NCI-H748 (cell line): ENCODE measurements at regions not wholly inside any gene's neighbourhood (a gene's known extent, or its start where the extent isn't known, plus 50 kb on each side); places are given as distances from the start of the nearest gene placed in this dataset.

Source experiments
- DNase-seq: peaks from one replicate; lab custom pipeline; 2025; ENCODE audit not compliant: unreplicated experiment; lab: John Stamatoyannopoulos, UW

DNA sequence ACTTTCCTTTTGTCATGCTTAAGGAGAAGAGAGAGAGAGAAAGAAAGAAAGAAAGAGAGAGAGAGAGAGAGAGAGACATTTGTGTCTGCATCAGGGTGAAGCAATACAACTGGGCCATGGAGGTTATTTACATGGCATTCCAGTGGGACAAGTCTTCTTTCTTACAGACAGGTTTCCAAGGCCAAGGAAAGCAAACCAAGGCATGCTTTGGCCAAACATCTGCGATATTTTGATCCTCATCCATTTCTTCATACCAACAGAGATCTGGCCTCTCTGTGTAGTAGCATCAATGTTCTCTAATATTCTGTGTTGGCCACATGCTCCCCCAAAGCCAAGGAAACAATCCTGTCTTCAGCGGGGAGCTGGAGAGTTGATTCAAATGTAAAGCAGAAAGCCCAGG, 292.1 kb downstream of the SETD4 start:
- no peak for DNase-seq

- DNase-seq, result no peak
Measured at GRCh38 chr21:35764586-35764985, 295.7 kb downstream of the SETD4 start.

- no peak for DNase-seq
Measured at GRCh38 chr21:35764077-35764476, 296.2 kb downstream of the SETD4 start.

DNA sequence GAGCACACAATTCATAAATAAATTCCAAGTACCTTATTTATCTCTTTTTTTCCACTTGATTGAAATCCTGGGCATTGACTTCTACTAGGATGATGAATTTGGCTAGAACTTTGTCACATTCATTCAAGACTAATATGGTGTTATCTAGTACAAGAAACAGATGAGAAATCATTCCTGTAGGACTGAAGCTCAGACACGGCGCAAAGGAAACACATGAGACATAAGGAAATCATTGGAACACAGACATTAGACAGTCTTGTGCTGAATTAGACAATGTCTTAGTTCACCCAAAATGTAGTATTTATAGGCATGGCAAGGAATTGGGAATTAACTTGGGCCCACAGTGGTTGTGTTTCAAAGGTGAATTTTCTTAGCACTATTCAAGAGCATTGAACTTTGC, 305.7 kb downstream of the SETD4 start:
- no peak for DNase-seq

DNA sequence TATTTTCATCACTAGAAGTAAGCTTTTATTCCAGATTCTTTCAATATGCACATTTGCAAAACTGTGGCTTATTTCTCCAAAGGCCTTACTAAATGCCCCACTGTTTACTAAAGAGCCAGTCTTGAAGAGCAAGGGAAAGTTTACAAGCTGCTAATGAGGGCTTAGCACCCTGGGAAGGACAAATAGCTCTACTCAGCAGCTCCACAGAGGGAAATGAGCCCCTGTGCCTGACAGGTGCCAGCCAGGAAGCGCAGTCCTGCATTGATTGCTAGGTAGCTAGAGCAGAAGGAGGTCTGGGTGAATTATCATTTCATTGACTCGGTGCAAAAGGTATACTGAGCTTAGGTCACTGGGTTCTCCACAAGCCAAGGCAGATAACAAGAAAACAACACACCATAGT, 307.0 kb downstream of the SETD4 start:
- no peak for DNase-seq

DNA sequence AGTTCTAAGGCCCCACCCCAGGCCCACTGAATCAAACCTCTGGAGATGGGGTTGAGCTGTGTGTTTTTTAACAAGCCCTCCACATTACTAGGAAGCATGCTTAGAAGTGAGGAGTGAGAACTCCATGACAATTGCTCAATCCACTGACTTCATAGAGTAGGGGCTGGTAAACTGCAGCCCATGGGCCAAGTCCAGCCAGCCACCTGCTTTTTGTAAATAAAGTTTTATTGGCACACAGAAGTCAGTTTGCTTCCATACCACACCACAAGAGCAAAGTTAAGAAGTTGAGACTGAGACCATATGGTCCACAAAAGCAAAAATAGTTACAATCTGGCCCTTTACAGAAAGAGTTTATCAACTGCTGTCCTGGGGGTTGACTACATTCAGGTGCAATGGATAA, 309.2 kb downstream of the SETD4 start:
- no peak for DNase-seq

- no peak for DNase-seq
Measured at GRCh38 chr21:35749904-35750303, 310.4 kb downstream of the SETD4 start.

- no peak for DNase-seq
Measured at GRCh38 chr21:35748678-35749314, 311.5 kb downstream of the SETD4 start.

DNA sequence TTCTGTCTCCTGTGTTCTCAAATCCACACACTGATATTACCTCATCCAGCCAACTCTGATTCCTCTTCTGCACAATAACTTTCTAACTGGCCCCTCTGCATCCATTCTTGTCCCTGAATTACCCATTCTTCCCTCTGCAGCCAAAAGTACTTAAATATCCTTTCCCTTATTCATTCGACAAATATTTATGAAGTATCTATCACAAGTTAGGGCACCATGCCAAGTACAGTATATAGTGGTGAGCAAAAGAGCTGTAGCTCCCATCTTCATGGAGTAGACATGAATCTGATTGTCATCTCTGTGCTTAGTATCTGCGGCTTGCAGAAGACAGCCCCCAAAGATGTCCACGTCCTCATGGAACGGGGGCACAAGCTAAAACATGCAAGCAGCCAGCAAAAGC, 316.8 kb downstream of the SETD4 start:
- no peak for DNase-seq

DNA sequence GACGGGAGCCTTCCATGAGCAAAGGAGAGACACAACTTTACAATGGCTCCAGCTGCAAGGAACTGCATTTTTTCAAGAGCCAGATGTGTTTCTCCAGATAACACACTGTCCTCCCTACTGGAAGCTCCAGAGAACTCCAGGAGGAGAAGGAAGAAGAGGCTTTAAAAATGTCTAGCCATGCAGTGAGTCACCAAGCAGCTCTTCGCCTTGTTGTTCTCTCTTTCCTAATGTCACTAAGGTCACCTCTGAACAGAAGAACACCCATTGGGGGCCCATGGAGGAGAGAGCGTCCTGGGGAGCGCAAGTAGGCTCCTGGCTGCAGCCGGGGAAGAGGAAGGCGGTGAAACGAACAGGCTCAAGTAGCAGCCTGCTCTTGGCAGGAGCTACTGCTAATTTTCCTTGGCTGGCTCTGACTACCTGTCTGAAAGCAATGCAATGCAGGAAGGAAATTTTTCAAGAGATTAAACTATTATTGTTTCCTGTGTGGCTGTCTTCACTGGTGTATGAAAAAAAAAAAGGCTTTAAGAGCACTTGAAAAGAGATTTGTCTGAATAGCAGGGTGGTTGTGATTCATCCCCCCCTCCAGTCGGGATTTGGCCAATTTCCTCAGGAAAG, 321.9 kb downstream of the SETD4 start:
- DNase-seq, result no peak

- no peak for DNase-seq
Measured at GRCh38 chr21:35737899-35738346, 322.4 kb downstream of the SETD4 start.

DNA sequence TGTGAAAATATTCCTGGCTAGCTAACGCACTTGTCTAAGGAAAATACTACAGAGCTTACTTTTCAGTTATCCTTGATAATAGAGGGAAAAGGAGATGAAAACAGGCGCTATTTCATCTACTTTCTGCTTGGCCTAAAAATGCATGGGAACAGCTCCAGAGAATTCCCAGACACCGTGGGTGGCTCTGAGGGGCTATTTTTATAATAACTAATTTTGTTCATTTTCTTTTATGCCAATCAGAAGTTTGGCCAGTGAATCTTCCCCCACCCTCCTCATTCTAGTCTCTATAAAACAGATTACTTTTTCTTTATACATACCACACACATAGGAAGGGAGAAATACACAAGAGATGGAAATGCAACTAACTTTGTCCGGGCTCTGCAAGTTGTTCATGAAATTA, 322.9 kb downstream of the SETD4 start:
- DNase-seq, result no peak

DNA sequence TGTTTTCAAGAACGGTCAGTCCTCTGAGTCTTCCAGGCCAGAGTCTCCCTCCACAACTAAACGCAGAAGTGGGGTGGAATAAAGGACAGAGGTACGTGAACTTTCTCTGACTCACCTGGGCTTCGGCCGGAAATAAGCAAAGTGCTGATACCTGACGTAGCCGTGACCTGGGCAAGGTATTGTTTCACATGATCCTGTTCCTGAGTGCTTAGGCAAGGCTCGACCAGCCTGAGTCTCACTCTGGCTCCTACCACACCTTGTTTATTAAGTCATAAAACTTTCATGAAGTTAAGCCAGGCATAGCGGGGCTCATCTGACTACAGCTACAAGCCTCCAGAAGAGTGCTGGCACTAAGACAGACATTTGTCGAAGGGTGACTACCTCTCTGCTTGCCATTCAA, 327.5 kb downstream of the SETD4 start:
- DNase-seq, result no peak

DNA sequence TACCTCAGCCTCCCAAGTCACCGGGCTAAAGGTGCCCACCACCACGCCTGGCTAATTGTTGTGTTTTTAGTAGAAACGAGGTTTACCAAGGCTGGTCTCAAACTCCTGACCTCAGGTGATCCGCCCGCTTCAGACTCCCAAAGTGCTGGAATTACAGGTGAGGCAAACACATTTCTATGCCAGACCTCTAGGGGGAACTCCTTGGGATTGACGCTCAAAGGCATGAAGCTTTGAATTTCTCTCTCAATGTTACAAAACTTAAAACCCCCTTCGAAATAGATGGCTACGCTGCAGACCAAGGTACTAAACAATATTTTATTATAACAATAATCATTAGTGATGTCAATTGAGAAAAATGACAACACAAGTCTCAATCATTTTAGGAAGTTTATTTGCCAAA, 330.0 kb downstream of the SETD4 start:
- no peak for DNase-seq

- DNase-seq, result no peak
Measured at GRCh38 chr21:35727830-35728229, 332.5 kb downstream of the SETD4 start.

DNA sequence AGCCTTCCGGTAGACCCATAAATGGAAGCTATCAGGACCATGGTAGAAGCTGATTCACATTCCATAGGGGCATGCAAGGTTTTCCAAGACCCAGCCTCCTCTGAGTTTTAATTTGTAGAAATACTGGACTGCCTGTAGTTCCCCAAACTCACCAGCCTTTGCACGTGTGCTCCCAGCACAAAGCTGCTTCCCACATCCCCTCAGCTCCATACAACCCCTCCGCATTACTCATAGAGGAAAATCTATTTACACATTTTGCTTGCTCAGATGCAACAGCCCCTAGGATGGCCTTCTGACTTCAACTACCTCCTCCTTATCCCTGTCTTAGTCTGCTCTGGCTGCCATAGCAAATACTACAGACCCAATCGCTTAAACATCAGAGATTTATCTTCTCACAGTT, 336.2 kb downstream of the SETD4 start:
- no peak for DNase-seq

- DNase-seq, result no peak
Measured at GRCh38 chr21:35721701-35722100, 338.6 kb downstream of the SETD4 start.

DNA sequence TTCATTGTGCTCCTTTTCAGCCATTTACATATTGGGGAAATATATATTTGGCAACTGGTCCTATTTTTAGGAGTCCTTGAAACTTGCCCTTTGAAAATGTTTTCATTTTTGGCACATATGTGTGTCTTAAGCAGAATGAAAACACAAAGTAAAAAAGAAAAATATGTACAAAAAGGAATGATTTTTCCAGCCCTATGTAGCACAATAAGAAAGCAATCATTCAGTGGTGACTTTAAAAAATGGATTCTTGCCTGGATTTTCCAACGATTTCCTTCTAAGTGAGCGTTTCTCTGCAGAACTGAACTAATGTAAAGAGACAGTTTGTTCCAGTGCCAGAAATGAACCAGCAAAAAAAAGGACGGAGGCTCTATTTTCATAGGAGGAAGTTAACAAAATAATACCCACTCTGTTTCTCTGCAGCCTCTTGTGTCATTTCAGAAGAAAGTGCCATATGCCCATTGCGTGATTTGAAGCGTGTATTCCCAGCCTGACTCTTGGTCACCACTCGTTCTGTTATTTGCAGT, 340.1 kb downstream of the SETD4 start:
- DNase-seq, result no peak

DNA sequence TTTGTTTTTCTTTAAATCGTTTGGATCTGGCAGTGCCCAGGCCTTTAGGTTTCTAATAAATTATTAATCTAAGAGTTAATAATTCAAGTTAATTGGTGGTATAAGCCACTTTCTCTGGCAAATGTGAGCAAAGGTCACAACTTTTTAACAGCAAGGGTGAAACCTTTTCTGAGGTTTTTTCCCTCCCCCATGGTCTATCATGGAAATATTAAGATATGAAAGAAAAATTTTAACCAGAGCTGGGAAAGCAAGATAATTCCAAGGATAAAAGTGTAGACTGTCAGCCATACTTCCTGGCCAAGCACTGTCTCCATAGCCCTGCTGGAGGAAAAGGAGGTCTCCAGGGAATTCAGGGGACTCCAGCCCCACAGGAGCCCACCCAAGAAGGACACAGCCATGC, 341.2 kb downstream of the SETD4 start:
- no peak for DNase-seq

- no peak for DNase-seq
Measured at GRCh38 chr21:35716876-35717565, 343.3 kb downstream of the SETD4 start.

DNA sequence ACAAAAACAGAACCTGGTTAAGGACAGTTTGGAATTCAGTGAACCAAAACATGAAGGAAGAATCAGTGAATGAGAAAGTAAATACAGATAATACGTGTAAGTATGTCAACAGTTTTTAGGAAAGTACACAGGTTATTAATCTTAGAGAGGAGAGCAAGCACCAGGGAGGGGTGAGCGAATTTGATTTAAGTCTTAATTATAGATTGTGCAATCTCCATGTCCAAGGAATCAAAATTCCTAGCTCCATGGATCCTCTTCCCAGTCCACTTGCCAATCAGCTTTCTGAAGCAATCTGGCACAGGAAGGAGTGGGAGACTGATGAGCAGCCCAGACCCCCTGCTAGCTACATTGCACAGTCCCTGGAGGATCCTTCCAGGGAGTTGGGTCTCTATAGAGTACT, 346.4 kb downstream of the SETD4 start:
- DNase-seq, result no peak

DNA sequence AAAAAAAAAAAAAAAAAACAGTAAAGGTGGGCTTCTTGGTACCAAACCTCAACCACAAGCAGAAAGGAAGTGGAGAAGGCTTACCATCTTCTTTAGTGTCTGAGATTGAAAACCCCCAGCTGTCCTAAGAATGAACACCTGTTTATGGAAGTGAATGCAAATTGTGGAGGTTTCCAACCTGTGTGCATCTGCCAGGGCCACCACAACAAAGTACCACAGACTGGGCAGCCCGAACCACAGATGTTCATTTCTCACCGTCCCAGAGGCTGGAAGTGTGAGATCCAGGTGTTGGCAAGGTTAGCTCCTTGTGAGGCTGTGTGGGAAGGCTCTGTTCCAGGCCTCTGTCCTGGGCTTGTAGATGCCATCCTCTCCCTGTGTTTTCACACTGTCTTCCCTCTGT, 348.7 kb downstream of the SETD4 start:
- no peak for DNase-seq
